HG03097 (cell line): ENCODE measurements at regions not wholly inside any gene's neighbourhood (a gene's known extent, or its start where the extent isn't known, plus 50 kb on each side); places are given as distances from the start of the nearest gene placed in this dataset.
"Not testable (repeated sequence)": the region's sequence is repeated elsewhere in the genome, so short reads cannot be mapped to it uniquely, and the experiment has no call there.

Source experiments
- ATAC-seq: cut with Tn5 transposase; IDR thresholded peaks from one replicate; pipeline ENCODE4 v1.9.1; 2021; ENCODE audit not compliant: unreplicated experiment, low FRiP score

DNA sequence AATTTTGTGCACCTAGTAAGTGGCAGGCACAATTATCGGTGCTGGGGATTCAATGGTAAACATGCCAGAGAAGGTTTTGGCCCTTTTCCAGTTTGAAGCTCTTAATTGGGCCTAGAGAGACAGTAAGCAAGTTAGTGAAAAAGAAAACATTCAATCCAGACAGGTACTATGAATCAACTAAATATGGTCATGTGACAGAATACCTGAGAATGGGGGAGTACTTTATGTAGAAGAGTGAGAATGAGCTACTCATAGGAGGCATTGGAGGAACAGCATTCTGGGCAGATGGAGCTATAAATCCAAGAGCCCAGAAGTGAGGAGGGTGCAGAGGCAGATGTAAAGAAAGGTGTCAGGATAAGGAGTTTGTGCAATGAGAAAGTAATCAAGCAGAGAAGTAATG, 1017.9 kb downstream of the ADGRL2 start:
- ATAC-seq: no peak

DNA sequence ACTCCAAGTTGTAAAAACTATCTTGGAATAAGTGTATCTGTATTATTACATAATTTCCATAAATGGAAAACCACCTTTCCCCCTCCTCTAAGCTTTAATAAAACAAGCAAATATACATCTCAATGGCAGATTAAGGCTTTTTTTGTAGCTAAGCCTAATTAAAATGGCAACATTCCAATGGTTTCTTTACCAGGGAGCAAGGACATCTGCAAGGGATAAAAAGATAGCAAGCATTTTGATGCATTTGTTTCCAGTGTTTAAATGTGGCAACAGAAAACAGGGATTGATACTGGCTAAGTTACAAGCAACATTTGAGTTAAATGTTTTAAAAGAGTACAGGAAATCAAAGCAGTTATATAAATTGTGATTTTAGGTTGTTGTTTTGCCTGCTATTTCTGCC, 1012.7 kb downstream of the ADGRL2 start:
- ATAC-seq: no peak

DNA sequence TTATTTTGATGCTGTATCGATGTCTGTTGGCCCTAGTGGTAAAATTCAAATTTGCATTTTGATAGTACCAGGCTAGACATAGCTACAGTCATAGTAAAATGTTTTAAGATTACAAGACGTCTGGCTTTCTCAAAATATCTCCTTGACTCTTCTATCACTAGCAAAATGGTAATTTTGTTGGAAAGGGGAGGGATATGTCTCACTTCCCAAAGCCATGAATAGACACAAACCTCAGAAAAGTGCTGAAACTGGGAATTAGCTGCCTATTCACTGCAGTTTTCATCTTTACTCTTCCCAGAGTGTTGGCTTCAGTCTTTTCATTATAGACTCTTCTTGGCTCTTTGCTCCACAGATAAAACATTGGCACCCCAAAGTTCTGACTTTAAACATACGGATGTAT, 1009.9 kb downstream of the ADGRL2 start:
- no peak for ATAC-seq

DNA sequence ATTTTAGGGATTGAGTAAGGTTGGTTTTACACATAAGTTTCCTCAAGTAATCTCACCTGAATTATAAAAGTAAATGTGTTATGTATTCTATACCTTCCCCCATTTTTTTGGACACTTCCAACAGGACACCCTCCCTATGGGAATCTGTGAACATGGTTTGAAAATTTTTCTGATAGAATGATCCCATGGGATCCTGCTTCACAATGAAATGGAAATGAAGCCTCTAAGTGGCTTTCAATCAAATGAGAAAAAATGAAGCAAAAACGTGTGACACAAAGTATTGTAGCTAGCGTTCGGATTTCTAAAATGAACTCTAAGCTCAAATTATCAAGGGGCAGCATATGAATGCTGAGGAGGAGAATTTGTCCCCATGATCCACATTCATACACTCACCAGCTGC, 1006.8 kb downstream of the ADGRL2 start:
- no peak for ATAC-seq

DNA sequence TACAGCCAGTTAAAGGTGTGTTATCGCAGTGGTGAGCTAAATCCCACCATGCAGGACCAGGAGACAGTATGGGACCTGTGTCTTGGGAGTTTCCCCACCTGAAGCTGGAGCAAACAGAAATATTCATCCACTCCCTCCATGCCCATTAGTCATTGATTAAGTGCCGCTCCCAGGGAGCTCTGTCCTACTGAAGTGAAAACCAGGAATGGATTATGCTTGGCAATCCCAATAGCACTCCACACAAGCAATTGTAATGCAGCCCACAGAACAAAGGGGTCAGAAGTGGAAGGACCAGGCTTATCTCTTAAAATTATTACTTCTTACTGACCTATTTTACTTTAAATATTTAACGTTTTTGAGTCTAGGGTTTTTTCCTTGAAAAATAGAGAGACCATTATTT, 1005.4 kb downstream of the ADGRL2 start:
- no peak for ATAC-seq

DNA sequence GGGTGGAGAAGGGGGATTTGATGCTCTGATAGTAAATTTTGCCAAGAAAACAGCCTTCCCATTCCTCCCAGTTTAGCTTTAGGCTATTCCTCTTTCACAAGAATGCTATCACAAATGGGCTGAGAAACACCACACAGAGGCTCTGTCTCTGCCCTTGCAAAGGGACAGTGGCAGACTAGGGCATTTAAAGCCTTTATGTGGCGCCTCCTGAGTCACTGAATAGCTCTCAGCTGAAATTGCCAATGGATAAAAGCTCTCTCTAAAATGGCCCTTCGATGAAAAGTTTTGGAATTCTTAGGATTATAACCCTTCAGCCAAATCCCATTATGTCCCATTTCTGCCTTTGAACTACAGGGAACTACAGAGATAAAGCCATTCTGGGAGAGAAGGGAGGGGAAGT, 1000.4 kb downstream of the ADGRL2 start:
- ATAC-seq: no peak

DNA sequence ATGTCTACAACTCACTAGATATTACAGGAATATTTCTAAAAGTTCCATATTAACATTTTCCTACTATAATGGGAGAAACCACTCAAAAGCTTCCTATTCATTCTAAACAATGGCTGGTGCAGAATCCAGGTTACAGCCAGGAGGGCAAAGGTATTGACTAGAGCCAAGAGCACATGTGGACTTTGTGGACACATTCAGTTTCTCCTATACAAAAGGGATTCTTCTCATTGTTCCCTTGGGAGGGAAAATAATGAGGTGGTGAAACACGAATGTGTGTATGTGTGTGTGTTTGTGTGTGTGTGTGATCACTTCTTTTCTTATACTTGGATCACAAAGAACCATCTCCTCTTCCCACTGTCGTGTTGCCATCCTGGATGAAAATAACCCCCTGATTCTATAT, 1000.0 kb downstream of the ADGRL2 start:
- no peak for ATAC-seq

DNA sequence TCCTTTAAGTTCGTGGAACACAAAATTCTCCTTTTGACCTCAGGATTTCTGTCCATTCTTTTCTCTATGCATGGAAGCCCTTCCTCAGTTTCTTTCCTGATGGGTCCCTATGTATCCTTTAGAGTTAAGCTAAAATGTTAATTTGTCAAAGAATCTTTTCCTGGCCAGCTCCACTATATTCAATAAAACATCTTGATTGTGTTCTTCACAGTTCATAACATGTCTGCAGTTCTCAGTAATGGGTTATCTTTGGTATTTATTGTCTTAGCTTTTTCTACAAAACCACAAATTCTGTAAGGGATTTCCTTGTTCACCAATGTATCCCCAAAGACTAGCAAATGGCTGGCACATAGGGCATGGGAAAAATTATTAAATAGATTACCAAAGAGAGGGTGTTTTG, 998.5 kb downstream of the ADGRL2 start:
- no peak for ATAC-seq

DNA sequence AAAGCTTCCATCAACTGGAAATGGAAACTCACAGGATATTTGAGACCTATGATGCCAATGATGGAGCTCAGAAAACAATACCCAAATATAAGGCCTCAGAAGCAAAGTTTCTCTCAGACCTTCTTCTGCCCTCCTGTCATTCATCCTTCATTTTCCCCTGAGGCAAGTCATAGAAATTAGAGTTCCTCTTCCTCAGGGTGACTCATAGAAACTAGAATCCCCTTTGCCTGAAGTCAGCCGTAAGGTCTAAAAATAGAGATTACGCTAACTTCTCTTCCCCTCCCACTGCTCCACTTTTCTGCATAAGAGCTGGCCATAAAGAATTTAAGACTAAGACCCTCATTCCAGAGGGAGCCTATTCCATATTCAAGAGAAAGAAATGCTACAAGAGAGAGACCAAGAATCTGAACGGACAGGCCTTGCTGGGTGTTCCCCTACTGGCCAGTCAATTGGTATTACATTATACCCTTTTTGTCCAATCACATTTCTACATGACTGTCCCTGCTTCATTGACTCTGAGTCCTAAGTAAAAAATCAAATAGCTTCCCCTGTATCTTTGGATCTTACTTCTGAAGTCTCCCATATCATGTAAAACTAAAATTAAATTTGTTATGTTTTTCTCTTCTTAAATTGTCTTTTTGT, 994.9 kb downstream of the ADGRL2 start:
- no peak for ATAC-seq

DNA sequence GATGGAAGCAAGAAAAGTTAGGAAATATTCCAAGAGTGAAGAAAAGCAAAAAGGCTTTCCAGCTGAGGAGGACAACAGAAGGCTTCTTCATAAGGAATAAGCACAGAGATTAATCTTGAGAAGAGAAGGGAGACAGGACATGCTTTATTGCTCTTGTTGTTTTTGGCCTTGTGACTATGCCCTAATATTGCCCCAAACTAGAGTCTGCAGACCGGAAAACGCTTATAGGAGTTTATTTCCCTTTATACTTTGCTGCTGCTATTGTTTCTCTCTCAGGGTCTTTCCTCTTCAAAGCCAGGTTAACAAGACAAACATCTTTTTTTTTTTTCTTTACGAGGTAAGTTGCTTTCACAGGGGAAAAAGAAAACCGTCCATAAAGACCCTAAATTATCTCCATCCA, 991.4 kb downstream of the ADGRL2 start:
- no peak for ATAC-seq

DNA sequence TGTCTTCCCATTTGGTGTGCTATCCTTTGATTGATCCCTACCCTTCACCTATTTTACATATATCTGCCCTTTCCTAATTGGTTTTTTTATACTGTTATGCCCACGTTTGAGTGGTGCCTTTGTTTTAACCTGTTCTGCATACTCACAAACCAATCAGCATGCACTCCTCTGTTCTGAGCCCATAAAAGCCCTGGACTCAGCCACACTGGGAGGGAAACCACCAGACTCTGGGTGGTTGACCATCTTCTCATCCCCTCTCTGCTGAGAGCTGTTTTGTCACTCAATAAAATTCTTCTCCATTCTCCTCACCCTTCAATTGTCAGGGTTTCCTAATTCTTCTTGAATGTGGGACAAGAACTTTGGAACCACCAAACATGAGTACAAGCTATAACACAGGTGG, 989.8 kb downstream of the ADGRL2 start:
- ATAC-seq: no peak

DNA sequence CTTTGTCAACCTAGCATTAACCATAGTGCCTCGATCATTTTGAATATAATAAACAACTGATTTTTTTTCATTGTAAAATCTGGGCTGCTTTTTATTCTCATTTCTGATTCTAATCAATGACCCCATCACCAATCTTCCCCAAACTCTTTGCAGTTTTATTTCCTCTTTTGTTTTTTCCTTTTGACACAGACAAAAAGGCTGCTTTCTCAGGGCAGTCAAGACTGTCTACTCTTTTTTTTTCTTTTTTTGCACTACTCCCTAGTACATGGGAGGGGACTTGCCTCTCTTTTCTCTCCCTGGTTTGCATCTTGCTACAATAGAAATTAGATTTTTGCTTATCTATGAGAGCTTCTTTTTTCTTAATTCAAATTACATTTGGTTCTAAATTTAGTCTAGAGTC, 987.9 kb downstream of the ADGRL2 start:
- ATAC-seq: no peak

DNA sequence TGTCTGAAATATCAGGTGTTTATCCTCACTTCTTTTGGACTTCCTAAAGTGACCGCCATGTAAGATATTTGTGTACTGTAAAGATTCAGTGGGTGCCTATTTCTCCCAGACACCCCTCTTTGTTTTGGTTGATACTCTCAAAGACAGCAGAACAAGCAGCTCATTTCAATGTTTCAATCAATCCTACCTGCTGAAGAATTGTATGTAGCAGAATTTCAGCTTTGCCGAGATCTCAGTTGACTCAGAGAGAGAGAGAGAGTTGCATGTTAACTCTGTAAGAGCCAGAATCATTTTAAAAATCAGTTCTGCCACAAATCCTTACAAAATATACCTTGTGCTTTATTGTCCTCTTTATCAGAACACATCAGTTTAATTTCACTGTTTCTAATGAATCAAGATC, 987.3 kb downstream of the ADGRL2 start:
- no peak for ATAC-seq

DNA sequence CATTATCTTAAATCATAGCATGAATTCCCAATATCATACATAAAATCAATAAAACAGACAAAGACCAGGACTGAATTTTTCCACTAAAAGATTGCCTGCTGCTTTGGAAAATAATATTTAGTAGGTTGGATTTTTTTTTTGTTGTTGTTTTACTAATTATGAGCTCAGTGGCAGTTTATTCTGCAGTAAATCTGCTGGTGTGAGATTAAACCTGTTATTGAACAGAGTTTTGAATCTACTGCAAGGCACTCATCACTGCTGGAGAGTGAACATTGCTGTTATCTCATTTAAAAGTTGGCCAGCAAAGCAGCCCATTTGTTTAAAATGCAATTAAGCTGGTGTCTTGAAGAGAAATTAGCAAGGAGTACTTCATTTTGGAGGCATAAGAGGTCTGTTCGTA, 986.1 kb downstream of the ADGRL2 start:
- no peak for ATAC-seq

DNA sequence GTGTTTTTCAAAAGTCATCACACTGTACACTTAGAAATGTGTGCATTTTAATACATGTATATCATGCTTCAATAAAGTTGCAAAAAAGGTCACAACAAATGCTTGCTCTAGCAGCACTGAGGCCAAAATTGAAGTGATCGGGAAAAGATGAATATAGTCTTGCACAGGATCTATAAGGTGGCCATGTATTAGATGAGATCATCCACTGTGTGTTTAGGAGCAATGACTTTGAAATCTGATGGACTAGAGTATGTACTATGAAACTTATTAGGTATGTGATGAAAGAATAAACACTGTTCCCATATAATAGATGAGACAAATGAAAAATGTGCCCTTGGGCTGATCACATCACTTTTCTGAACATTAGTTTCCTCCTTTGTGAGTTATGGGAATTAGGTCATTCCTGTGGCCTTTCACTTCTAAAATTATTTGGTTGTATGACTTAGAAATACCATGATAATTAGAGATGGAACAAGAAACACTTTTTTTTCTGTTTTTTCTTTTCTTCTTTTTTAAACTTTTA, 984.6 kb downstream of the ADGRL2 start:
- no peak for ATAC-seq

DNA sequence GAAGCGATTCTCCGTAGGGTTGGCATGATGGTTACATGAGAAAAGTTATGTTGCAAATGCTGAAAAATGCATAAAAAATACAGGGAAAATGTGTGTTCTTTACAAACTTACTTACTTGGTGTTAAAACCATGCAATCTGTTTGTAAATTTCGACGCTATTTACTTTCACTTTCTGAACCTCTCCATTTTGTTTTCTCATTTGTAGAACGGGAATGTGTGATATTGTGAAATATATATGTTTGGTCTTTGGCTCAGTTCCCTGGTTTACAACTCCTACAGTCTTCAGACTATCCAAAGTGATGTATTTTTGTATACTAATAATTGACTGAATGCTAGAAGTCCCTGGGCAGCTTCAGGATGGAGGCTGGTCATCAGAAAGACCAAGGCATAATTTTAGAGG, 982.3 kb downstream of the ADGRL2 start:
- no peak for ATAC-seq

DNA sequence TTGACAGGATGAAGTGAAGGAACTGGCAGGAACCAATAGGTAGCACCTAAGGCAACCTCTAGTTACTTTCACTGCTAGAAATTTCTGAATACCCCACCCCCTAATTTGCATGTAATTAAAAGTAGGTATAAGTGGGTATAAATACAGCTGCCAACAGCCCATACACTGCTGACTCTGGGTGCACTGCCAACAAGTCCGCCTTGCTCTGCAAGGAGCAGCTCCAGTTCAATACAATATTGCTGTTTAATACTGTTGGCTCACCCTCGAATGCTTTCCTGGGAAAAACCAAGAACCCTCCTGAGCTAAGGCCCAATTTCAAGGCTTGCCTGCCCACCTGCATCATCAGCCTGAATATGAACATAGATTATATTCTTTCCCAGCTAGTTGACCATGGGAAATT, 981.9 kb downstream of the ADGRL2 start:
- ATAC-seq: no peak

DNA sequence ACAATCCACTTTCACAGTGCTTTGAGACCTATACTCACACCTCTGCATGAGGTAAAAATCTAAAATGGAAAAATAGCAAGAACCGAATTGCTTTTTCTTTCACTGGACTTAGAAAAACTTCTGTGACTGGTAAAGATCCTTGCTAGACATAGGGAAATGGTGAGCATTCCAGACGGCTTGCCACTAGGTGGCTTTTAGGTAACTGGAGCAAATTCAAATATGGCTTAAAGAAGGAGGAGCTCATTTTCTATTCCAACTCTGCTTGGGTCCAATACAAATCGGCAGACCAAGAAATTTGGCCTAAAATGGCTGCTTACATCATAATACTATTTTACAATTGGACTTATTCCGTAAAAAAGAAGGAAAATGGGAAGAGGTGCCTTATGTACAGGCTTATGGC, 977.9 kb downstream of the ADGRL2 start:
- ATAC-seq: no peak

DNA sequence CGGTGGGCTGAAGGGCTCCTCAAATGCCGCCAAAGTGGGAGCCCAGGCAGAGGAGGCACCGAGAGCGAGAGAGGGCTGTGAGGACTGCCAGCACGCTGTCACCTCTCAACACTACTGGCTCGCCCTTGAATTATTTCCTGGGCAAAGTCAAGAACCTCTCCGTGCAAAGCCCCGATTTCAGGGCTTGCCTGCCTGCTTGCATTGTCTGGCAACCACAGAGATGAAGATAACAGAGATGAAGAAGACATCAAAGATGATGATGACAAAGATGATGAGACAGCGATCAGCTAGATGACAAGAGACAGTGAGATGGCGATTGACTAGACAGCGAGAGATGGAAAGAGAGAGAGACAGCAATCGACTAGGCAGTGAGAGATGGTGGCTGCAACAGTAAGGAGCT, 976.5 kb downstream of the ADGRL2 start:
- ATAC-seq: no peak

DNA sequence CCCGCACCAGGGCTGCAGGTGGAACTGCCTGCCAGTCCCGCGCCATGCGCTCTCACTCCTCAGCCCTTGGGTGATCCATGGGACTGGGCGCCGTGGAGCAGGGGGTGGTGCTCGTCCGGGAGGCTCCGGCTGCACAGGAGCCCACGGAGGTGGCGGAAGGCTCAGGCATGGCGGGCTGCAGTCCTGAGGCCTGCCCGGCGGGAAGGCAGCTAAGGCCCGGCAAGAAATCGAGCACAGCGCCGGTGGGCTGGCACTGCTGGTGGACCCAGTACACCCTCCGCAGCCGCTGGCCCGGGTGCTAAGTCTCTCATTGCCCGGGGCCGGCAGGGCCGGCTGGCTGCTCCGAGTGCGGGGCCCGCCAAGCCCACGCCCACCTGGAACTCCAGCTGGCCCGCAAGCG, 976.0 kb downstream of the ADGRL2 start:
- not testable (repeated sequence) for ATAC-seq

DNA sequence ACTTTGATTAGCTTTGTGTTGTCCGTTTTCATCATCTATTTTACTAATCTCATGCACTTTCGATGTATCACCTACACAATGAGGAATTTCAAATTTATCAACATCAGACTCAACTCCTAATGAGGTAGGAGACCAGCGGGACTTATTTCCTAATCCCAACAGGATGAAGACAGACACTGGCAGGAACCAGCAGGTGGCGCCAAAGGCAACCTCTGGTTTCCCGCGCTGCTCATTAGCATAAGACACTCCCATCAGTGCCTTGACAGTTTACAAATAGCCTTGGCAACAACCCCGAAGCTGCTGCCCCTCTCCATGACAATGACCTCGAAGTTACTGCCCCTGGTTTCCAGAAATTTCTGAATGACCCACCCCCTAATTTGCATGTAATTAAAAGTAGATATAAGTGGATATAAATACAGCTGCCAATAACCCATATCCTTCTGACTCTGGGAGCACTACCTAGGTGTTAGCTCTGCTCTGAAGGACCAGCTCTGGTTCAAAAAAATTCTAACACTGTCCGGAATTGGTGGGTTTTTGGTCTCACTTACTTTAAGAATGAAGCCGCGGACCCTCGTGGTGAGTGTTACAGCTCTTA, 974.8 kb downstream of the ADGRL2 start:
- ATAC-seq: no peak

DNA sequence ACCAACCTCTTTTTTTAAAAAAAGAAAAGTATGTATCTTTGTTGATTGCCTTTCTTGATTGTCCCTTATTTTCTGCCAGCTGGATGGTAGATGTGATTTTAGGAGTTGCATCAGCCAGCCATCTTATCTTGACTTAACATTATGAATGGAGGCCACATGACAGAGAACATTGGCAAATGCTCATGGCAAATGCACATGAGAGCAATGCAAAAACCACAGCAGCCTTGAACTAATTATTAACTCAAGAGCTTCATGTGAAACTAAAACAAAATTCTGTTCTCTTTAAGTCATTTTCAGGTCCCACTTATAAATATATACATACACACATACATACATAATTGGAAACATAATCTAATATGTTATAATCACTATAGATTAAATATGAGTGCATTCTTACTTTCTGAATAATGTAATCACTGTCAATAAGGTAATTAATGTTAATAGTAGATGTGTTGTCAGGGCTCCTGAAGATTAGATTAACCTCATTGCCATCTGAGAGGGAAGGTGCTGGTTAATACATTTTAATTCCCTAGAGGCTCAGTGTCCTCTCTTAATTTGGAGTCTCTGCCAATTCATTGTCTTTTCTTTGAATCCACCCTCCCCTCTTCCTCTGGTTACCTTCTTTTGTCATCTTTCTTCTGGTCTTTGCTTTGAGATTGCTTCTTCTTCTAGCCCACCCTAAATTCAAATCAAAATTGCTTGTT, 962.2 kb downstream of the ADGRL2 start:
- peak; percentile 94 for ATAC-seq
